ENCODE measurements at regions not wholly inside any gene's neighbourhood (a gene's known extent, or its start where the extent isn't known, plus 50 kb on each side); places are given as distances from the start of the nearest gene placed in this dataset.

- TF ChIP-seq POLR2A (IDR thresholded peaks at IDR 0.05; ENCODE audit: extremely low read depth, insufficient read length) (no peak), CTCF (IDR thresholded peaks at IDR 0.05; ENCODE audit: low read depth, low read length) (no peak), MYC (IDR thresholded peaks at IDR 0.05; ENCODE audit: low read depth, low read length) (no peak)
Measured at GRCh38 chr1:106791041-106791440, 265.4 kb upstream of the PRMT6 start.
